ENCODE measurements at regions not wholly inside any gene's neighbourhood (a gene's known extent, or its start where the extent isn't known, plus 50 kb on each side); places are given as distances from the start of the nearest gene placed in this dataset.

GRCh38 chr10:107303203-107303602 is 138.7 kb upstream of the SORCS1 start:
- H3F3A ChIP-seq (ENCODE audit: insufficient read depth, low read length), result no peaks in the 10 kb centered on the region
- no peaks in the 10 kb centered on the region for H3K27me3 ChIP-seq (ENCODE audit: insufficient read depth, low read length)
- no peak overlapping the region for H3K4me3 ChIP-seq (ENCODE audit: low read depth, low read length, poor library complexity, severe bottlenecking)
- H3K9ac ChIP-seq (ENCODE audit: low read length), result no peak overlapping the region
- TF ChIP-seq EZH2 (IDR thresholded peaks at IDR 0.05; ENCODE audit: borderline replicate concordance, low read length), result no peak
- no peak for TF ChIP-seq CTCF (IDR thresholded peaks at IDR 0.05; ENCODE audit: low read length)
- no peak overlapping the region for H3K4me2 ChIP-seq (ENCODE audit: low read length)
- no peaks in the 10 kb centered on the region for H3K9me2 ChIP-seq (ENCODE audit: low read depth, low read length)
- no peaks in the 10 kb centered on the region for H3K4me1 ChIP-seq (ENCODE audit: insufficient read depth, low read length, severe bottlenecking)
- H3K9me3 ChIP-seq (ENCODE audit: low read length), result no peaks in the 10 kb centered on the region
- no peaks in the 10 kb centered on the region for H4K20me1 ChIP-seq (ENCODE audit: insufficient read depth, low read length)
- no peak overlapping the region for H2AFZ ChIP-seq (ENCODE audit: low read length)
- H3K79me2 ChIP-seq (ENCODE audit: insufficient read depth, low read length), result no peaks in the 10 kb centered on the region
- H3K27ac ChIP-seq (ENCODE audit: low read depth, low read length, poor library complexity, severe bottlenecking), result no peak overlapping the region
- no peaks in the 10 kb centered on the region for H3K36me3 ChIP-seq (ENCODE audit: insufficient read depth, low read length)

GRCh38 chr10:107299606-107300005 is 135.1 kb upstream of the SORCS1 start:
- Histone ChIP-seq H3K27me3 (ENCODE audit: insufficient read depth, low read length) (no peaks in the 10 kb centered on the region), H4K20me1 (ENCODE audit: insufficient read depth, low read length) (no peaks in the 10 kb centered on the region), H3K79me2 (ENCODE audit: insufficient read depth, low read length) (no peaks in the 10 kb centered on the region), H3K27ac (ENCODE audit: low read depth, low read length, poor library complexity, severe bottlenecking) (no peak overlapping the region), H3K4me3 (ENCODE audit: low read depth, low read length, poor library complexity, severe bottlenecking) (no peak overlapping the region), H3K4me2 (ENCODE audit: low read length) (no peak overlapping the region), H3K9me3 (ENCODE audit: low read length) (no peaks in the 10 kb centered on the region), H2AFZ (ENCODE audit: low read length) (no peak overlapping the region), H3K9ac (ENCODE audit: low read length) (no peak overlapping the region), H3F3A (ENCODE audit: insufficient read depth, low read length) (no peaks in the 10 kb centered on the region), H3K4me1 (ENCODE audit: insufficient read depth, low read length, severe bottlenecking) (no peaks in the 10 kb centered on the region), H3K9me2 (ENCODE audit: low read depth, low read length) (no peaks in the 10 kb centered on the region), H3K36me3 (ENCODE audit: insufficient read depth, low read length) (no peaks in the 10 kb centered on the region)
- TF ChIP-seq EZH2 (IDR thresholded peaks at IDR 0.05; ENCODE audit: borderline replicate concordance, low read length) (no peak), CTCF (IDR thresholded peaks at IDR 0.05; ENCODE audit: low read length) (no peak)

GRCh38 chr10:107284187-107284586 is 119.7 kb upstream of the SORCS1 start:
- Histone ChIP-seq H3K79me2 (ENCODE audit: insufficient read depth, low read length) (no peaks in the 10 kb centered on the region), H3K36me3 (ENCODE audit: insufficient read depth, low read length) (no peaks in the 10 kb centered on the region), H3K9me3 (ENCODE audit: low read length) (no peaks in the 10 kb centered on the region), H3K27me3 (ENCODE audit: insufficient read depth, low read length) (no peaks in the 10 kb centered on the region), H3K4me3 (ENCODE audit: low read depth, low read length, poor library complexity, severe bottlenecking) (no peak overlapping the region), H3K4me2 (ENCODE audit: low read length) (no peak overlapping the region), H3K9ac (ENCODE audit: low read length) (no peak overlapping the region), H4K20me1 (ENCODE audit: insufficient read depth, low read length) (no peaks in the 10 kb centered on the region), H3F3A (ENCODE audit: insufficient read depth, low read length) (no peaks in the 10 kb centered on the region), H3K9me2 (ENCODE audit: low read depth, low read length) (no peaks in the 10 kb centered on the region), H3K27ac (ENCODE audit: low read depth, low read length, poor library complexity, severe bottlenecking) (no peak overlapping the region), H3K4me1 (ENCODE audit: insufficient read depth, low read length, severe bottlenecking) (no peaks in the 10 kb centered on the region), H2AFZ (ENCODE audit: low read length) (no peak overlapping the region)
- TF ChIP-seq EZH2 (IDR thresholded peaks at IDR 0.05; ENCODE audit: borderline replicate concordance, low read length), result no peak
- TF ChIP-seq CTCF (IDR thresholded peaks at IDR 0.05; ENCODE audit: low read length), result no peak

All from OCI-LY1 (cell line).